B cell (primary cell): ENCODE measurements at regions not wholly inside any gene's neighbourhood (a gene's known extent, or its start where the extent isn't known, plus 50 kb on each side); places are given as distances from the start of the nearest gene placed in this dataset.

ENCODE experiments used
- ATAC-seq: fragments of 200-7000 bp; cut with Tn5 transposase; one replicate; pipeline ENCODE4 v1.10.0; 2021; ENCODE audit warnings: low read depth, mild to moderate bottlenecking, moderate number of reproducible peaks, moderate library complexity
- CTCF ChIA-PET: fragments of 350-600 bp; sonication (Branson Sonifier 250); formaldehyde crosslinking; loops from one replicate; lab custom pipeline; 2021; ENCODE audit warnings: antibody characterized with exemption, inconsistent platforms; lab: Charles Lee
- POLR2A ChIA-PET: fragments of 350-600 bp; sonication (Branson Sonifier 250); formaldehyde crosslinking; loops from one replicate; lab custom pipeline; 2021; ENCODE audit warnings: antibody characterized with exemption; lab: Charles Lee
- DNase-seq: peaks from one replicate; pipeline ENCODE4 v3.0.0; 2013
- H2AFZ ChIP-seq: 2 replicates; pipeline ENCODE4 v1.6.1; 2012; ENCODE audit warnings: mild to moderate bottlenecking, low read depth, low read length; ENCODE audit not compliant: insufficient read depth, poor library complexity, severe bottlenecking
- H3K27ac ChIP-seq, 2 donors: 1 replicate in 1 of 2; 2 replicates in 1 of 2; pipeline ENCODE4 v1.5.1; 2012 to 2013; ENCODE audit warnings: low read length in 2 of 2, mild to moderate bottlenecking in 2 of 2, moderate library complexity in 1 of 2
- H3K27me3 ChIP-seq, 4 experiments: fragments of 200-600 bp in 1 of 4; sonication (generic) in 1 of 4; replicated peaks in 1 of 4; 1 replicate in 2 of 4; 2 replicates in 2 of 4; pipeline versions ENCODE4 v1.6.1 to v1.7.0; 2013 to 2016; ENCODE audit warnings: low read length in 3 of 4, mild to moderate bottlenecking in 2 of 4, mixed read lengths in 1 of 4, moderate library complexity in 1 of 4; ENCODE audit not compliant: insufficient read depth in 4 of 4, control insufficient read depth in 3 of 4; ENCODE audit errors: control extremely low read depth in 1 of 4
- H3K36me3 ChIP-seq, 2 experiments: replicated peaks in 1 of 2; 1 replicate in 1 of 2; 2 replicates in 1 of 2; pipeline versions ENCODE4 v1.6.1 to v1.7.1; 2013; ENCODE audit warnings: low read length in 1 of 2; ENCODE audit not compliant: insufficient read depth in 2 of 2, control insufficient read depth in 1 of 2; ENCODE audit errors: control extremely low read depth in 1 of 2, extremely low read depth in 1 of 2
- H3K4me1 ChIP-seq, 2 donors: fragments of 200-600 bp in 1 of 2; sonication (generic) in 1 of 2; 1 replicate in 1 of 2; 2 replicates in 1 of 2; pipeline versions ENCODE4 v1.5.1 to v1.6.1; 2013 to 2017; ENCODE audit warnings: low read length in 2 of 2; ENCODE audit not compliant: control insufficient read depth in 2 of 2, insufficient read depth in 2 of 2
- H3K4me2 ChIP-seq: replicated peaks from 2 replicates; pipeline ENCODE3; 2012; ENCODE audit warnings: mild to moderate bottlenecking, low read depth, low read length; ENCODE audit not compliant: poor library complexity, severe bottlenecking
- H3K4me3 ChIP-seq, 5 experiments: fragments of 200-600 bp in 1 of 5; sonication (generic) in 1 of 5; 1 replicate in 3 of 5; 2 replicates in 2 of 5; pipeline versions ENCODE4 v1.5.1 to v1.7.0; 2011 to 2016; ENCODE audit warnings: low read length in 4 of 5, mild to moderate bottlenecking in 4 of 5, low read depth in 2 of 5, control low read depth in 1 of 5, moderate library complexity in 1 of 5; ENCODE audit not compliant: insufficient read depth in 1 of 5; ENCODE audit errors: control extremely low read depth in 1 of 5, extremely low read depth in 1 of 5
- H3K79me2 ChIP-seq: fragments of 200-600 bp; sonication (generic); one replicate; pipeline ENCODE4 v1.6.0; 2016; ENCODE audit warnings: low read length; ENCODE audit not compliant: control insufficient read depth, insufficient read depth
- H3K9ac ChIP-seq: fragments of 200-600 bp; sonication (generic); 2 replicates; pipeline ENCODE4 v1.6.1; 2017; ENCODE audit warnings: mild to moderate bottlenecking, low read length, moderate library complexity
- H3K9me3 ChIP-seq, 3 donors: one replicate each; pipeline versions ENCODE4 v1.6.1 to v1.7.1; 2013; ENCODE audit warnings: low read length in 2 of 3; ENCODE audit not compliant: control insufficient read depth in 2 of 3, insufficient read depth in 1 of 3; ENCODE audit errors: control extremely low read depth in 1 of 3
- H4K20me1 ChIP-seq: 2 replicates; pipeline ENCODE4 v1.6.0; 2012; ENCODE audit warnings: mild to moderate bottlenecking, low read length; ENCODE audit not compliant: insufficient read depth, control insufficient read depth, poor library complexity, severe bottlenecking
- H3K27ac Mint-ChIP-seq: one replicate; pipeline ENCODE4 v1.8.0; 2021; ENCODE audit warnings: mixed read lengths
- H3K27me3 Mint-ChIP-seq: one replicate; pipeline ENCODE4 v1.8.0; 2021; ENCODE audit warnings: mixed read lengths
- H3K4me1 Mint-ChIP-seq: one replicate; pipeline ENCODE4 v1.8.0; 2021; ENCODE audit warnings: mixed read lengths
- H3K4me3 Mint-ChIP-seq: one replicate; pipeline ENCODE4 v1.8.0; 2021; ENCODE audit warnings: mixed read lengths
- H3K9me3 Mint-ChIP-seq: one replicate; pipeline ENCODE4 v1.8.0; 2022; ENCODE audit warnings: mixed read lengths; ENCODE audit not compliant: insufficient read depth
- CTCF ChIP-seq: fragments of 200-600 bp; IDR thresholded peaks from one replicate; pipeline ENCODE4 v1.8.0; 2022; ENCODE audit warnings: antibody characterized with exemption, mild to moderate bottlenecking
- EZH2 ChIP-seq: IDR thresholded peaks from 2 replicates; pipeline ENCODE4 v1.6.1; 2012; ENCODE audit warnings: borderline replicate concordance, low read depth, mild to moderate bottlenecking, moderate library complexity, low read length; ENCODE audit not compliant: insufficient read depth, poor library complexity, severe bottlenecking
- WGBS: methylation state at CpG from one replicate; pipeline ENCODE4 v1.1.5; 2013; ENCODE audit warnings: missing lambda C conversion rate; ENCODE audit not compliant: insufficient coverage; 5-methylcytosine and 5-hydroxymethylcytosine counted together
- intact Hi-C: fragments of 100-400 bp; cut with micrococcal nuclease; formaldehyde crosslinking; loops from one replicate; pipeline ENCODE4 v1.10.0; 2022

- Histone ChIP-seq H3K27ac (no peak overlapping the region), H3K4me2 (no peak overlapping the region), H3K36me3 (no peaks in the 10 kb centered on the region), H3K79me2 (no peaks in the 10 kb centered on the region), H2AFZ (no peak overlapping the region), H3K4me3 (no peak overlapping the region), H3K27me3 (no peaks in the 10 kb centered on the region), H3K4me1 (no peaks in the 10 kb centered on the region), H3K9me3 (peaks cover 0 to 1% (median 0%) of the 10 kb centered on the region in 3 donors), H3K9ac (no peak overlapping the region), H4K20me1 (no peaks in the 10 kb centered on the region)
- ChIA-PET CTCF (no interaction called here), POLR2A (no interaction called here)
- H3K4me1 Mint-ChIP-seq: no peaks in the 10 kb centered on the region
- H3K9me3 Mint-ChIP-seq: no peaks in the 10 kb centered on the region
- TF ChIP-seq CTCF (no peak), EZH2 (no peak)
- no CpG with 5 or more reads among the region's 1 CpG for WGBS
- intact Hi-C loops: no loop called here
- DNase-seq: no peak
- no peak overlapping the region for H3K27ac Mint-ChIP-seq
- H3K4me3 Mint-ChIP-seq: no peak overlapping the region
- no peaks in the 10 kb centered on the region for H3K27me3 Mint-ChIP-seq
- no peak for ATAC-seq
Observed at GRCh38 chr3:106795553-106795952, 581.7 kb upstream of the CCDC54 start.

- H3K4me3 Mint-ChIP-seq: no peak overlapping the region
- POLR2A ChIA-PET: no interaction called here
Observed at GRCh38 chr3:106797461-106797860, 579.8 kb upstream of the CCDC54 start.

More at GRCh38 chr3:106797461-106797860, 579.8 kb upstream of the CCDC54 start:
- H3K9ac ChIP-seq: no peak overlapping the region
- no peaks in the 10 kb centered on the region for H3K4me1 Mint-ChIP-seq
- no CpG with 5 or more reads among the region's 2 CpGs for WGBS
- H3K27me3 ChIP-seq: no peaks in the 10 kb centered on the region
- H3K27ac Mint-ChIP-seq: no peak overlapping the region
- CTCF ChIA-PET: no interaction called here
- no peak overlapping the region for H2AFZ ChIP-seq
- intact Hi-C loops: no loop called here
- no peak for TF ChIP-seq EZH2
- no peak for TF ChIP-seq CTCF
- no peaks in the 10 kb centered on the region for H3K79me2 ChIP-seq
- no peaks in the 10 kb centered on the region for H3K9me3 Mint-ChIP-seq
- no peaks in the 10 kb centered on the region for H3K4me1 ChIP-seq
- H4K20me1 ChIP-seq: no peaks in the 10 kb centered on the region
- peaks cover 0 to 1% (median 0%) of the 10 kb centered on the region in 3 donors for H3K9me3 ChIP-seq
- no peaks in the 10 kb centered on the region for H3K27me3 Mint-ChIP-seq
- DNase-seq: no peak
- H3K4me2 ChIP-seq: no peak overlapping the region
- ATAC-seq: no peak
- no peak overlapping the region for H3K27ac ChIP-seq
- no peak overlapping the region for H3K4me3 ChIP-seq
- H3K36me3 ChIP-seq: no peaks in the 10 kb centered on the region
